K562 (cell line): ENCODE measurements at regions not wholly inside any gene's neighbourhood (a gene's known extent, or its start where the extent isn't known, plus 50 kb on each side); places are given as distances from the start of the nearest gene placed in this dataset.

Source experiments
- DDX20 ChIP-seq: fragments of 450-650 bp; IDR thresholded peaks from 2 replicates; pipeline ENCODE4 v1.6.1; 2016; ENCODE audit warnings: missing genetic modification characterization, low read depth, mild to moderate bottlenecking, missing compliant biosample characterization, moderate library complexity
- HDGF ChIP-seq: fragments of 450-650 bp; IDR thresholded peaks from 2 replicates; pipeline ENCODE4 v1.6.1; 2016
- NFYB ChIP-seq: IDR thresholded peaks from 2 replicates; pipeline ENCODE4 v1.6.1; 2011; ENCODE audit warnings: mild to moderate bottlenecking, moderate library complexity; ENCODE audit not compliant: insufficient read length; ENCODE audit errors: extremely low read depth
- ZNF584 ChIP-seq: fragments of 200-800 bp; sonication (Bioruptor generic); IDR thresholded peaks from 2 replicates; pipeline ENCODE4 v1.6.1; 2016; ENCODE audit warnings: low read depth, mild to moderate bottlenecking, missing genetic modification characterization, missing compliant biosample characterization
- ZNF644 ChIP-seq: fragments of 200-800 bp; sonication (Bioruptor generic); IDR thresholded peaks from 2 replicates; pipeline ENCODE4 v1.6.1; 2016; ENCODE audit warnings: low read depth, missing genetic modification characterization, missing compliant biosample characterization
- TF ChIP-seq, protein P1 (sequence below): fragments of 450-650 bp; IDR thresholded peaks from 2 replicates; pipeline ENCODE4 v1.6.1; 2016; ENCODE audit warnings: mild to moderate bottlenecking, moderate library complexity
- TF ChIP-seq, protein P2 (sequence below): fragments of 450-650 bp; IDR thresholded peaks from 2 replicates; pipeline ENCODE4 v1.6.1; 2016; ENCODE audit warnings: borderline replicate concordance

DNA sequence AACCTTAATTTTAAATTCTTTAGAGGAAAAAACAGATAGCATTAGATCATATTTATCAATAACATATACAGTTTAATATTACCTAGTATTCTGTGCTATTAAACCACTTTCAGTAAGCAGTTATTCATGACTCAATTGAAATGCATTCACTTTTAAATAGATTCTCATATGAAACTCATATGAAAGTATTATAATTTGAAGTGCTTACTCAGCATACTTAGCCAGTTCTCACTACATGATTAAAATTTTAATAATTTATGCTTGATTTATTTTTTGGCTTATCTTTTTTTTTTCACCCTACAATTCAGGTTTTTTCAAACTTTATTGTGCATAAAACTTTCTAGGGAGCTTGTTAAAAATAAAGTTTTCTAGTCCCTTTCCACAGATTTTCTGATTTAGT is 694.9 kb upstream of the CDH9 start (continued):
- TF ChIP-seq, protein P1, sequence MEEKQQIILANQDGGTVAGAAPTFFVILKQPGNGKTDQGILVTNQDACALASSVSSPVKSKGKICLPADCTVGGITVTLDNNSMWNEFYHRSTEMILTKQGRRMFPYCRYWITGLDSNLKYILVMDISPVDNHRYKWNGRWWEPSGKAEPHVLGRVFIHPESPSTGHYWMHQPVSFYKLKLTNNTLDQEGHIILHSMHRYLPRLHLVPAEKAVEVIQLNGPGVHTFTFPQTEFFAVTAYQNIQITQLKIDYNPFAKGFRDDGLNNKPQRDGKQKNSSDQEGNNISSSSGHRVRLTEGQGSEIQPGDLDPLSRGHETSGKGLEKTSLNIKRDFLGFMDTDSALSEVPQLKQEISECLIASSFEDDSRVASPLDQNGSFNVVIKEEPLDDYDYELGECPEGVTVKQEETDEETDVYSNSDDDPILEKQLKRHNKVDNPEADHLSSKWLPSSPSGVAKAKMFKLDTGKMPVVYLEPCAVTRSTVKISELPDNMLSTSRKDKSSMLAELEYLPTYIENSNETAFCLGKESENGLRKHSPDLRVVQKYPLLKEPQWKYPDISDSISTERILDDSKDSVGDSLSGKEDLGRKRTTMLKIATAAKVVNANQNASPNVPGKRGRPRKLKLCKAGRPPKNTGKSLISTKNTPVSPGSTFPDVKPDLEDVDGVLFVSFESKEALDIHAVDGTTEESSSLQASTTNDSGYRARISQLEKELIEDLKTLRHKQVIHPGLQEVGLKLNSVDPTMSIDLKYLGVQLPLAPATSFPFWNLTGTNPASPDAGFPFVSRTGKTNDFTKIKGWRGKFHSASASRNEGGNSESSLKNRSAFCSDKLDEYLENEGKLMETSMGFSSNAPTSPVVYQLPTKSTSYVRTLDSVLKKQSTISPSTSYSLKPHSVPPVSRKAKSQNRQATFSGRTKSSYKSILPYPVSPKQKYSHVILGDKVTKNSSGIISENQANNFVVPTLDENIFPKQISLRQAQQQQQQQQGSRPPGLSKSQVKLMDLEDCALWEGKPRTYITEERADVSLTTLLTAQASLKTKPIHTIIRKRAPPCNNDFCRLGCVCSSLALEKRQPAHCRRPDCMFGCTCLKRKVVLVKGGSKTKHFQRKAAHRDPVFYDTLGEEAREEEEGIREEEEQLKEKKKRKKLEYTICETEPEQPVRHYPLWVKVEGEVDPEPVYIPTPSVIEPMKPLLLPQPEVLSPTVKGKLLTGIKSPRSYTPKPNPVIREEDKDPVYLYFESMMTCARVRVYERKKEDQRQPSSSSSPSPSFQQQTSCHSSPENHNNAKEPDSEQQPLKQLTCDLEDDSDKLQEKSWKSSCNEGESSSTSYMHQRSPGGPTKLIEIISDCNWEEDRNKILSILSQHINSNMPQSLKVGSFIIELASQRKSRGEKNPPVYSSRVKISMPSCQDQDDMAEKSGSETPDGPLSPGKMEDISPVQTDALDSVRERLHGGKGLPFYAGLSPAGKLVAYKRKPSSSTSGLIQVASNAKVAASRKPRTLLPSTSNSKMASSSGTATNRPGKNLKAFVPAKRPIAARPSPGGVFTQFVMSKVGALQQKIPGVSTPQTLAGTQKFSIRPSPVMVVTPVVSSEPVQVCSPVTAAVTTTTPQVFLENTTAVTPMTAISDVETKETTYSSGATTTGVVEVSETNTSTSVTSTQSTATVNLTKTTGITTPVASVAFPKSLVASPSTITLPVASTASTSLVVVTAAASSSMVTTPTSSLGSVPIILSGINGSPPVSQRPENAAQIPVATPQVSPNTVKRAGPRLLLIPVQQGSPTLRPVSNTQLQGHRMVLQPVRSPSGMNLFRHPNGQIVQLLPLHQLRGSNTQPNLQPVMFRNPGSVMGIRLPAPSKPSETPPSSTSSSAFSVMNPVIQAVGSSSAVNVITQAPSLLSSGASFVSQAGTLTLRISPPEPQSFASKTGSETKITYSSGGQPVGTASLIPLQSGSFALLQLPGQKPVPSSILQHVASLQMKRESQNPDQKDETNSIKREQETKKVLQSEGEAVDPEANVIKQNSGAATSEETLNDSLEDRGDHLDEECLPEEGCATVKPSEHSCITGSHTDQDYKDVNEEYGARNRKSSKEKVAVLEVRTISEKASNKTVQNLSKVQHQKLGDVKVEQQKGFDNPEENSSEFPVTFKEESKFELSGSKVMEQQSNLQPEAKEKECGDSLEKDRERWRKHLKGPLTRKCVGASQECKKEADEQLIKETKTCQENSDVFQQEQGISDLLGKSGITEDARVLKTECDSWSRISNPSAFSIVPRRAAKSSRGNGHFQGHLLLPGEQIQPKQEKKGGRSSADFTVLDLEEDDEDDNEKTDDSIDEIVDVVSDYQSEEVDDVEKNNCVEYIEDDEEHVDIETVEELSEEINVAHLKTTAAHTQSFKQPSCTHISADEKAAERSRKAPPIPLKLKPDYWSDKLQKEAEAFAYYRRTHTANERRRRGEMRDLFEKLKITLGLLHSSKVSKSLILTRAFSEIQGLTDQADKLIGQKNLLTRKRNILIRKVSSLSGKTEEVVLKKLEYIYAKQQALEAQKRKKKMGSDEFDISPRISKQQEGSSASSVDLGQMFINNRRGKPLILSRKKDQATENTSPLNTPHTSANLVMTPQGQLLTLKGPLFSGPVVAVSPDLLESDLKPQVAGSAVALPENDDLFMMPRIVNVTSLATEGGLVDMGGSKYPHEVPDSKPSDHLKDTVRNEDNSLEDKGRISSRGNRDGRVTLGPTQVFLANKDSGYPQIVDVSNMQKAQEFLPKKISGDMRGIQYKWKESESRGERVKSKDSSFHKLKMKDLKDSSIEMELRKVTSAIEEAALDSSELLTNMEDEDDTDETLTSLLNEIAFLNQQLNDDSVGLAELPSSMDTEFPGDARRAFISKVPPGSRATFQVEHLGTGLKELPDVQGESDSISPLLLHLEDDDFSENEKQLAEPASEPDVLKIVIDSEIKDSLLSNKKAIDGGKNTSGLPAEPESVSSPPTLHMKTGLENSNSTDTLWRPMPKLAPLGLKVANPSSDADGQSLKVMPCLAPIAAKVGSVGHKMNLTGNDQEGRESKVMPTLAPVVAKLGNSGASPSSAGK, result no peak
- TF ChIP-seq ZNF584 (CRISPR knock-in tag) (no peak), NFYB (no peak), ZNF644 (tag) (no peak), HDGF (no peak), DDX20 (tag) (no peak)
- TF ChIP-seq, protein P2, sequence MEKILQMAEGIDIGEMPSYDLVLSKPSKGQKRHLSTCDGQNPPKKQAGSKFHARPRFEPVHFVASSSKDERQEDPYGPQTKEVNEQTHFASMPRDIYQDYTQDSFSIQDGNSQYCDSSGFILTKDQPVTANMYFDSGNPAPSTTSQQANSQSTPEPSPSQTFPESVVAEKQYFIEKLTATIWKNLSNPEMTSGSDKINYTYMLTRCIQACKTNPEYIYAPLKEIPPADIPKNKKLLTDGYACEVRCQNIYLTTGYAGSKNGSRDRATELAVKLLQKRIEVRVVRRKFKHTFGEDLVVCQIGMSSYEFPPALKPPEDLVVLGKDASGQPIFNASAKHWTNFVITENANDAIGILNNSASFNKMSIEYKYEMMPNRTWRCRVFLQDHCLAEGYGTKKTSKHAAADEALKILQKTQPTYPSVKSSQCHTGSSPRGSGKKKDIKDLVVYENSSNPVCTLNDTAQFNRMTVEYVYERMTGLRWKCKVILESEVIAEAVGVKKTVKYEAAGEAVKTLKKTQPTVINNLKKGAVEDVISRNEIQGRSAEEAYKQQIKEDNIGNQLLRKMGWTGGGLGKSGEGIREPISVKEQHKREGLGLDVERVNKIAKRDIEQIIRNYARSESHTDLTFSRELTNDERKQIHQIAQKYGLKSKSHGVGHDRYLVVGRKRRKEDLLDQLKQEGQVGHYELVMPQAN, result no peak
